GM18870 (cell line): ENCODE measurements at regions not wholly inside any gene's neighbourhood (a gene's known extent, or its start where the extent isn't known, plus 50 kb on each side); places are given as distances from the start of the nearest gene placed in this dataset.

Source experiments
- ATAC-seq: cut with Tn5 transposase; IDR thresholded peaks from one replicate; pipeline ENCODE4 v1.9.1; 2021; ENCODE audit warnings: moderate library complexity; ENCODE audit not compliant: unreplicated experiment

DNA sequence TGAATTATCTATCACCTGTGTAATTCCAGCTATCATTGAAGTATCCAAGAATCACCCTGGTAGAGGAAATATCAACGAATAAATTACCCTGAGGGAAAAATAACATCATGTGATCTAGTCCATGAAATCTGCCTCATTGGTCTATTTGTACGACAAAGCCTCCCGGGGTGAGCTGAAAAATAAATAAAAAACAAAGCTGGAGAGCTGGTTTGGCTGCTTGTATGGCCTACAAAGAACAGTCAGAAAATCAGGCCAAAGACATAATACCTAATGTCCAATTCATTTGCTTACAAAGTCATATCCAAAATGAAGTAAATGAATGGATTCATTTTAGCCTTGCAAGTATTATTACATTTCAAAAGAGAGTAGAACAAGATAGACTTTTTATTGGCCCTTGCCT is 449.9 kb downstream of the KLF12 start:
- no peak for ATAC-seq

DNA sequence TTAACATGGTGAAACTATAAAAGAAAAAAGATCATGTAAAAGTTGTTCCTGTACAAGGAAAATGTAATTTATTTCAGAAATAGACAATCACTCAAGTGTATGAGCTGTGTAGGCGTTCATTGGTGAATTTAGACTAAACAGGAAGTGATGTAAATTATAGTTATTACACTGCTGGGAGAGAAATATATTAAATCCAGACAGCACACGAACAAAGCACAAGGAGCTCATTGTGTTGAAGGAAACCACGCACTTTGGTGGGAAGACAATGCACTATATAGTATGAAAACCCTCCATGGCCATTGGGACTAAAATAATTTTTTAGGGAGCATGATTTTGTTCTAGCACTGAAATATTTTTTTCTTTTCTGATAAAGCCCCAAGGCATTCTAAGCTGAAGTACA is 450.5 kb downstream of the KLF12 start:
- ATAC-seq, result no peak

DNA sequence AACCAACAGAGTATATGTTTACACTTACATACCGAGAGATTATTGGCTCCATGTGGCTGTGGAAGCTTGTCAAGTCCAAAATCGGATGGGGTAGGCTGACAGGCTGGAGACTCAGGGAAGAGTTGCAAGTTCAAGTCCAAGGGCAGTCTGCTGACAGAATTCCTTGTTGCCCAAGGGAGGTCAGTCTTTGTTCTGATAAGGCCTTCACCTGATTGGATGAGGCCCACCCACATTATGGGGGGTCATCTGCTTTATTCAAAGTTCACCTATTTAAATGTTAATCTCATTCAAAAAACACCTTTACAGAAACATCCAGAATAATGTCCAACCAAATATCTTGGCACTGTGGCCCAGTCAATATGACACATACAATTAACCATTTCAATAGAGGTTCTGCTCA is 452.4 kb downstream of the KLF12 start:
- ATAC-seq, result no peak

DNA sequence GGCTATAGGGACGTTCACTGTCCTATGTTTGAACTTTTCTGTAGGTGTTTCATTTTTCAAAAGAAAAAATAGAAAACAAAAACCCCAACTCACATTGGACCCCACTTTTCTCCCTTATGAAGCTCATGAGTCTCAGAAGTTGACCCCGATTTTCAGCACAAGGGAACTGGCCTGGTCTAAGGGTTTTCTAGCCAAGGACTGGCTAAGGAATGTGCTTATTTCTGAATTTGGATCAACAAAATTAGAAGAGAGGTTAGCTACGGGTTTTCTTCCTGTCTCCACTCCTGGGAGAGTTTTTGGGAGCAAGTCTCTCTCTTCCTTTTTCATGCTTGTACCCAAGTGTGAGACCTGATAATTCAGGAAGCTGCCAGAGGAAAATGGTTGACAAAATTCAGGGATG is 453.2 kb downstream of the KLF12 start:
- ATAC-seq, result no peak

DNA sequence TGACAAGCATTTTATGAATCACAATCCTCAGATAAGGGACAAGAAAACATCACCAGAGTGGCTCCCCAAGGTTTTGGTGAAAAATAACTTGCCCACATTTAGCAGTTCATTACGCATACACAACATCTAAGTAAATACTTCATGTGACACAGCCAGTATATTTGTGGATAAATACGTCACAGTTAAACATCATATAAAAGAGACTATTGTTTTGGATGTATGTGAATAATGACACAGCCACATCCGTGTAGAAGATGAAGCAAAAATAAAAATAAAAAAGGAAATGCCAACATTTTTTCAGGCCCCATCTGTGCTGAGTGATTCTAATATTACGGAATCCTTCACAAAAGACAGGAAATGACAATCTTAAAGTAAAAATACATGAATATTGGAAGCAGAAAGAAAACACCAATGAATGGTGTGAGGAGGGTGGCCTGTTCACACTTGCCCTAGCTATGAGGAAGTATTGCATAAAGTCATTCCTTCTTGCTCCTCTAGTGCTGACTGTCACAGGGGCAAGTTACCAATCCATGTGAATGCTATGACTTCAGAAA is 457.1 kb downstream of the KLF12 start:
- ATAC-seq, result no peak

DNA sequence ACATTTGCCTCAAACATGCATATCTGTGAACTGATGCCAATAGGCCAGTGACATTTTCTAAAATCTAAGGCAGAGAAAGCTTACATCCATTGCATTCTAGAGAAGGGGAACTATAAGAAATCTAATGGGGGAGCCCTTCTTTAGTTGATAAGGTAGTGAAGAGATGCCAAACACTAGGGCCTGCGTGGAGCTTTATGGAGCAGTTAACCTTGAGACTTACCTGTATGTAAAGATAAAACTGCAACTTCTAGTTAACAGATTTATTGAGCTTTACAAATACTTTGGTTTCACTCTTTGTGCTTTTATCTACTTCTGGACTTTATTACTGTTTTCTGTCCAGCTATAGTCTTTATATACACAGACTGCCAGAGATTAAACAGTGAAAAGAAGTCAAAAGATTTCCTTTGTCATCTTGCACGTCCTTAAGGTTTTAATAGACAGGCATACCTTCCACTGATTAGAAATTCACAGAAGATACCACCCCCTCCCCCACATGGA is 457.6 kb downstream of the KLF12 start:
- ATAC-seq, result no peak

DNA sequence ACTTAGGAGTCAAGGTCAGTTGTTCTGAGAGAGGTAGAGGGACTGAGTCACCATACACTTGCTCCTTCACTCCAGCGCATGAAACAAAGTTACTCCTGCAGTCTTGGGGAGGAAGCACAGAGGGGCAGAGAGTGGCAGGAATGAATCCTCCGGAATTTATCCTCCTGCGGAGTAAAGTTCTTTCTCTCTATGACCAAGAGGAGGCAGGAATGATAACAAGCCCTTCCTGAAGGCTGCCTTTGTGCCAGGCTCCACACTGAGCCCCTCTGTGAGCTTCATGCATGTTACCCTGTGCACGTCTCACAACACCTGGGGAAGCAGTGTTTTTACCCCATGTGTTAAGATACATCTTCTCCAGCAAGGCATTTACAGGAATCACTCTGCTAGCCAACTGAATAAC is 458.4 kb downstream of the KLF12 start:
- no peak for ATAC-seq

DNA sequence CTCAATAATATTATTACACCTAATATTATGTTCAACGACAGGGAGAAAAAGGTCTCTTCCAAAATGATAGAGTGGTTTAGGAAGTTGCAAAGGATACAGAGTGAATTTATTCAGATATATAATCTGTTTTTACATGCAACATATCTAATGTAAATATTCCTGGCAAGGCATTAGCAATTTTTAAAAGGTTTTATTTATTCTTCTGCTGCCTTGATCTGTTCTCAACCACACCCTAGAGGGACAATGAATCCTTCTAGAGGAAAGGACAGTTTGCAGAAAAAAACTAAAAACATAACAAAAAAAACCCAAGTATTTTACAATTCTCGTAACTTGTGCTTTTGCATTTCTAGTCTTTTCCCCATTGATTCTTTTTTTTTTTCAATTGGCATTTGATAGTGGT is 459.6 kb downstream of the KLF12 start:
- no peak for ATAC-seq

DNA sequence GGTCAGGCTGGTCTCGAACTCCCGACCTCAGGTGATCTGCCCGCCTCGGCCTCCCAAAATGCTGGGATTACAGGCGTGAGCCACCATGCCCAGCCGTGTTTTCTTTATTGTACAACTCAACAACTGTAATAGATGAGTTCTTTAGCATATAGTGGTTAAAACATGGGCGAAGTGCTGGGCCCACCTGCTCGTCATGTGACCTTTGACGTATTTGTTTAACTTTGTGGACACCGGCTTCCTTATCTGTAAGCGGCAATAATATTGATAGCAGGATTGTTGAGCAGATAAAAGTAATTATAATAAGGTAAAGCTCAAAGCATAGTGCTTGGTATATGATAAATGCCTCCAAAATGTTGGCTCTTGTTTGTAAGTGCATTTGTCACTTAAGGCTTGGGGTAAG is 460.3 kb downstream of the KLF12 start:
- ATAC-seq, result no peak

DNA sequence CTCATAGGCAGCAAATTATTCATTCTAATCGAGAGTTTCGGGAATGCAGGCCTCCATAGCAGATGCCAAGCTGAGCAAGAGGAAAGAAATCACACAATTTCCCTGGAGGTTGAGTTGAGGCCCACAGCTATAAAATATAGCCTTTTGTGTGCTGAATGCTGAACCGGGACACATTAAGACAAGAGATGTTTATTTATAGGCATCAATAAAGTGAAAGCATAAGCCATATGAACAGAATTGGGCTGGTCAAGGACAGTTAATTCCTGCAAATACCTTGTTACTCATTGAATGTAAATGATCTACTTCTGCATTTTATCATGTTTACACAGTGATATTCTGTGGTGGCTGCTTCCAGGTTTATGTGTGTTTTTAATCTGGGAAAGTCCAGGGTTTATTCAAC is 461.7 kb downstream of the KLF12 start:
- no peak for ATAC-seq

DNA sequence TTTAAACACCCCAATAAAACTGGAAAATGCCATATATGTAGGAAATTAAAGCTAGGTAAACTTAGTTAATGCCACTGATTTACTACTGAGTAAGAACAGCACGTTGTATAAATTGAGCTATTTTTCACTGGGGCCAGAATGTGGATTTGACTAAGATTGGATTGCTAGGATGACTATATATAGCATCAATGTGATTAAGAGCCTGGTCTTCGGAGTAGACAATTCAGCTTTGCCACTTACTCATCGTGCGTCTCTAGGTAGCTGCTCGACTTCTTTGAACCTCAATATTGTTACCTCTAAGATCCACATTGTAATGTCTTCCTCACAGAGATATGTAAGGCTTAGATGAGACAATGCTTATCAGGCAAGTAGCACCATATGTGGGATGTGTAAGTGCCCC is 462.5 kb downstream of the KLF12 start:
- no peak for ATAC-seq

DNA sequence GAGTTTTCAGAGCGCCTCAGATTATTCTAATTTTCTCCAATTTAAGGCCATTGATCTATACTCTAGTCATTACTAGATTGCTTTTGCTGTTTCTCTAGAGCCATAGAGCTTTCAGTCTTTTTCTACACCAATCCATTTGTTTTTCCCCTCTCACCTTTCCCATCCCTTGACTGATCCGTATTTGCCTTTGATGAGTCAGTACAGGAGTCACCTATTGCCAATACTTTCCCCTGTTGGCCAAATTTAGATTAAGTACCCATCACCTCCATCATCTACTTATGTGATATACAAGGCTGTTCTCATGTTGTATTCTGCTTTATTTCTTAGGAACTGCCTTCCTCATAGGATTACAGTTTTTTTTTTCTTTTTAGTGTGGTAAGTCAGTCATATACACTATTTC is 463.2 kb downstream of the KLF12 start:
- ATAC-seq, result no peak

DNA sequence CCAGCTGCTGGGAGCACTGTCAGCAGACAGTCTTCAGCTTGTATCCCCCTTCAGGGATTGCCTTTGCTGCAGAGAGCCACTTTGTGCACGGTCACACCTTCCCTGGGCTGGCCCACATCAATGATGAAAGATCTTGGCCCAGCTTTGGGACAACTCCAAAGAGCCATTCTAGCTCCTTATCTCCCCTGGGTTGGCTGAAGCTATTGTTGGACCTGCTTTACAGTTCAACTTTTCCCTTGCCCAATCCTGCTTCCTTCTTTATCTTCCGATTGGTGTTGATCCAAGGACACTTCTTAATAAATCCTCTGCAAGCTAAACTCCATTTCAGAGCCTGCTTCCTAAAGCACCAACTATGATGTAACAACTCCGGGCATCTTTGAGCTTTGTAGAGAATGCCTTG is 466.4 kb downstream of the KLF12 start:
- ATAC-seq, result no peak

DNA sequence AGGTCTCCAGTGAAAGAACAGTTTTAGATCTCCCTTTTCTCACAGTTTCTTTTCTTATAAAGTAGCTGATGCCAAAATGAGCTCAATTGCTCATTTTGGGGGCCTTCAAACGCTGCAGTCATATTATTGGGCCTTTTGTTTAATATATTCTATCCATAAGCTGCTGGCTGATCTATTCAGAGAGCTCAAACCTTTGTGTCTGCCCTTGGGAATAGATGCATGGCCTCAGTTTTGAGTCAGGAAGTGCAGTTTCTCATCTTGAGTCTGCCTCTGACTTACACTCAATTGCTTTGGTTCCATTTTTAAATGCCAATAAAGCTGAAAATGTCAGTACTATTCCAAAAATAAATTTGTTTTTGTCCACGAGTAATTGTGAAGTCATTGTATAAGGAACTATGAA is 468.9 kb downstream of the KLF12 start:
- ATAC-seq, result no peak

DNA sequence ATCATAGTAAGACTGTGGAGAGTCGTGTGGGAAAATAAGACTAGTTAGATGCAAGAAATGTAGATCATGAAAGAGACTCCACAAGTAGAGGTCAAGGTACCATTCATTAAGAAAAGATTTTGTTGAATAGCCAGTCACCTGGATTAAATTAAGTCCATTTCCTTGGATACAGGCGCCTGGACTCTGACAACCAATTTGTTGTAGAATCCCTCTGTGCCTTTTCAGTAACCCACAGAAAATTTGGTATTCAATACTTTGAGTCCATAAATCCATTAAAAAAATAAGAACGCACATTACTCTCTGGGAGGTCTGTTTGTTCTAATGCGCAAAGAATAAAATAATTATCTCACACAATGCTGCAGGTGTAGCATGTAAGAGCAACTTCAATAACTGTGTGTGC is 469.4 kb downstream of the KLF12 start:
- no peak for ATAC-seq

DNA sequence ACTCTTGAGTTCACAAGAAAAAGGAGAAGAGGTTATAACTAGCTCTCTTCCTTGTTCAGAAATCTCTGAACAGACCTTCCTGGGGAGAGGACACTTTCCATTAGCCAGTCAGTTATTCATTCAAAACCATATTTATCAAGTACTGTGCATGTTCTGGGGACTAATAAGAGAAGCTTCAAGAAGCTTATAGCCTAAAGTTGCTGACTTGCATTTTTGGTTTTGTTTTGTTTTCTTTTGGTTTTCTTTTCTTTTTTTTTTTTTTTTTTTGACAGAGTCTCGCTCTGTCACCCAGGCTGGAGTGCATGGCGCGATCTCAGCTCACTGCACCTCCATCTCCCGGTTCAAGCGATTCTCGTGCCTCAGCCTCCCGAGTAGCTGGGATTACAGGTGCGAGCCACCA is 471.4 kb downstream of the KLF12 start:
- ATAC-seq, result no peak

DNA sequence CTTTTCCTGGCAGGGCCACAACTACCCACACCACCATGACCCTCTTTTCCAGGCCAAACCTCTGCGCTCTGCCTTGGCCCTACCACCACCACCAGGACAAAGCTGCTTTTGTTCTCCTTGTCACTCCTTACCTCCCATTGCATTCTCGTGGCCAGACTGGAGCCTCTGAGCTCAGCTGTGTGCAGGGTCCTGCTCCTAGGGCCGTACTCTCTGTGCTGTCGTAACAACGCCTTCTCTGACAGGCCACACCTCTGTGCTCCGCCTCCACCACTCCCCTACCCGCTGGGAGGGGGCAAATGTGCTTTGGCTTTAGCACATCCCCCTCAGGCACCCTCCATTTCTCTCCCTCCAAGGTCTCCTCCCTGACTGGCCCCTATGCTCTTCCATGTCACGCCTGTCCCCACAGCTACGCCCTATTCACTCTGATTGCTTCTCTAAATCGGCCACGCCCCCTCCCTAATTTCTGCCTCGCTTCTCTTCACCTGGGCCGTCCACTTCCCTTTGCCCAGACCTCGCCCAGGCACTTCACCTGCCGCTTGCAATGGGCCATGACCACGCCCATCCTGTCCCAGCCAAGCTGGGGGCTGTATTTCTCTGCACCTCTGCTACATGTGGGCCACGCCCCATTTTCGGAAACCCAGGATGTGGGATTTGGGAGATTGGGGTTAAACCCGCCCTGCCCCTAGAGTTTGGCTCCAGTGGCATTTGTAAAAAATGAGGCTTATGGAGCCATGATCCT is 472.3 kb downstream of the KLF12 start:
- ATAC-seq, result no peak

DNA sequence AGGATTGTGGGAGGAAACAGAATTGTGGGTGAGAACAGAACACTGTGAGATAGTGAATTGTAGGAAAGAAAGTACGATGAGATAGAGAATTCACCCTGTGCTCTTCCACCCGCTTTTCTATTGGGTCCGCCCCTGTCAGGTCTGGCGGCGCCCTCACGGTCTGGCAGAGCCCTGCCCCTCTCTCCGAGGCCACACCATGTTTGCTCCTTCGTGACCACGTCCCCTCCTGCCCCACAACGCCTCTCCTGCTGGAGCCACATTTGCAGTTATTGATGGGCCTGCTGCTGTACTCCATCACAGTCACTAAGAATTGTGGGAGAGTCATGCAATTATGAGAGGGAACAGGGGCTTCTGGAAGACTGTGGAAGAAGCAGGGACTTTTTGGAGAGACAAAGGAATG is 473.1 kb downstream of the KLF12 start:
- ATAC-seq, result no peak

DNA sequence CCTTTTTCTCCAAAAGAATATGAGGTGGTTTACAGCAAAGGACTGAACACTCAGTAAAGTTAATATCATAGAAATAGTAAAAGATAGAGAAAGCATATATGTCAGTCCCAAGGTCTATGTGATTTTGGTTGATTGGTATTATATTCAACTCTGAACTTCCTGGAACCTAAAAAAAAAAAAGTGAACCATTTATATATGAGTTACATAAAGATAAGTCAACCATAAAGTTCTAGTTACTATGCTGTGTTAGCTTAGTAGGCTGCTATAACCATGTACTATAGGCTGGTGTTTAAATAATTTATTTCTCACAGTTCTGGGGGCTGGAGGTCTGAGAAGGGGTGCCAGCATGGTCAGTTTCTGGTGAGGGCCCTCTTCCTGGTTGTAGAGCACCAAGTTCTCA is 475.6 kb downstream of the KLF12 start:
- ATAC-seq, result no peak

DNA sequence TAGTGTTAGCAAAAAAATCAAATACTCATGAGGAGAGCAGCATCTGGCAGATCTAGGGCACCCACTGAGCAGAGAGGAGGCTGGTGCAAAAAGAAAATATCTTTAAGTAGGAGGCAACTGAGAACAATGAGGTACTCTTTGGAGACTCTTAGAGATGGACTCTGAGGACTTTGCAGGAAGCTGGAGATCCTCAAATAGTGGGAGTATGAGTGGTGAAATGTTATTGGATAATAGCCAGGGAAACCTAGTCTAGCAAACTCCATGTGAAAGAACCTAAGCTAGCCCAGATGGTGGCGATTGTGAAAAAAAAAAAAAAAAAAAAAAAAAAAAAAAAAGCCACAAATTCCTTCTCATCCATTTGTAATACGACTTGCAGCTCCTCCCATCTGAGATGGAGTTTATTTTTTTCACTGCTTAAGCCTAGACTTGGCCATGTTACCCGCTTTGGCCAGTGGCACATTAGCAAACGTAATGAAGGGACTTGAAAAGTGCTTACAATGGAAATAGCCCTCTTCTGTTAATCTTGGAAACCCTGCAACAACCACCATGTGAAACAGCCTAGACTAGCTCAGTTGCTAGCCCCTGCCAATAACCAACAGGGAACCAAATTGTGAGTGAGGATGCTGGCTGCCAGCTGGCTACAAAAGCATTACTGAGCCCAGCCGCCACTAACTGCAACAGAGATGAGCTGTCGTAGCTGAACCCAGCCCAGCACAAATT is 476.2 kb downstream of the KLF12 start:
- no peak for ATAC-seq

DNA sequence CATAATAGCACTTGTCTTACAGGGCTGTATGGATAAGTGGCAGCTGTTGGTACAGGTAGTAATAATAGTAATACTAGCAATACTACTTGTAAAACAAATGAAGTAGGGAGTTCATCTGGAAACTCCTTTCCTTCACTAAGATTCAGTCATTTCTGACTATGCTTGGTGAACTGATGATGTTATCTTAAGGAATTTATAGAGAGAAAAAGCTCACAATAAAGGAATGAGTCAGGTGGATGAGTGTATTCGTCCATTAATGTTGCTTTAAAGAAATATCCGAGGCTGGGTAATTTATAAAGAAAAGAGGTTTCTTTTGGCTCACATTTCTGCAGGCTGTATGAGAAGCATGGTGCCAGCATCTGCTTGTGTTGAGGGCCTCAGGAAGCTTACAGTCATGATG is 477.3 kb downstream of the KLF12 start:
- ATAC-seq, result no peak

DNA sequence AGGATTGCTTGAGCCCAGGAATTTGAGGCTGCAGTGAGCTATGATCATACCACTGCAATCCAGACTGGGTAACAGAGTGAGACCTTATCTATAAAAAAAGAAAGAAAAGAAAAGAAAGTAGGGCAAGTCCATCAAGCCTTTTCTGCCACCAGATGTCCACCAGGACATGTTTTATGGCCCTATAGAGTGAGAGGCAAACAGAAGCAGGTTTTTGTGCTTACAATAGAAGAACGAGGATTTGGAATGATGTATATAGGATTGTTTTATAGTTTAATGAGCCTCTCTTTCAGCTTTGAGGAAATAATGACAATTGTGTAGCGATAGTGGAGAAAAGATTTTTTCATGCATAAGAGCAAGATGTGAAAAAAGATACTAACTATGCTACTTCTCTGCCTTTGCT is 480.5 kb downstream of the KLF12 start:
- no peak for ATAC-seq
